ENCODE measurements at regions not wholly inside any gene's neighbourhood (a gene's known extent, or its start where the extent isn't known, plus 50 kb on each side); places are given as distances from the start of the nearest gene placed in this dataset.
A peak's percentile ranks its signal among the peaks of the same experiment; 100 is the strongest.

- peak; percentile 88; the same call in 1 of the 2 replicates for TF ChIP-seq ZNF510 (CRISPR knock-in tag; IDR thresholded peaks at IDR 0.05; ENCODE audit: low read depth)
- peak; percentile 67; the same call in 1 of the 2 replicates for TF ChIP-seq ZNF878 (CRISPR knock-in tag; IDR thresholded peaks at IDR 0.05)
- TF ChIP-seq YY1 (IDR thresholded peaks at IDR 0.05; ENCODE audit: insufficient read depth, insufficient replicate concordance, low read depth, low read length): no peak
- no peak for TF ChIP-seq KAT7 (CRISPR knock-in tag; IDR thresholded peaks at IDR 0.05; ENCODE audit: borderline replicate concordance)
- TF ChIP-seq ZSCAN5A (CRISPR knock-in tag; IDR thresholded peaks at IDR 0.05; ENCODE audit: borderline replicate concordance): peak; percentile 49; the same call in 1 of the 2 replicates
- no peak for TF ChIP-seq ZNF207 (IDR thresholded peaks at IDR 0.05; ENCODE audit: borderline replicate concordance)
- TF ChIP-seq MIXL1 (CRISPR knock-in tag; IDR thresholded peaks at IDR 0.05): peak; percentile 99
- TF ChIP-seq ZNF629 (CRISPR knock-in tag; conservative IDR thresholded peaks at IDR 0.05): peak; percentile 58; the same call in 1 of the 2 replicates
- no peak; the same call in 1 of the 2 replicates for TF ChIP-seq TFDP1 (CRISPR knock-in tag; IDR thresholded peaks at IDR 0.05; ENCODE audit: borderline replicate concordance)
- TF ChIP-seq ZNF792 (CRISPR knock-in tag; IDR thresholded peaks at IDR 0.05): peak; percentile 86
- peak; percentile 98 for TF ChIP-seq AHDC1 (CRISPR knock-in tag; IDR thresholded peaks at IDR 0.05; ENCODE audit: borderline replicate concordance)
- peak; percentile 67 for TF ChIP-seq ZNF143 (CRISPR knock-in tag; IDR thresholded peaks at IDR 0.05)
- TF ChIP-seq FOXJ3 (CRISPR knock-in tag; IDR thresholded peaks at IDR 0.05; ENCODE audit: borderline replicate concordance): peak; percentile 99
- no peak for TF ChIP-seq TEF (CRISPR knock-in tag; IDR thresholded peaks at IDR 0.05)
- peak; percentile 96 for TF ChIP-seq ZNF710 (CRISPR knock-in tag; IDR thresholded peaks at IDR 0.05; ENCODE audit: borderline replicate concordance)
- TF ChIP-seq SNAPC5 (CRISPR knock-in tag; IDR thresholded peaks at IDR 0.05; ENCODE audit: borderline replicate concordance): no peak
Observed at GRCh38 chr1:234975122-234975940, 153.3 kb downstream of the TOMM20 start (continued).
